UCSD-AML1 (cell line): ENCODE measurements at regions not wholly inside any gene's neighbourhood (a gene's known extent, or its start where the extent isn't known, plus 50 kb on each side); places are given as distances from the start of the nearest gene placed in this dataset.

Experiments
- DNase-seq: peaks from one replicate; lab custom pipeline; 2025; ENCODE audit not compliant: unreplicated experiment; lab: John Stamatoyannopoulos, UW

GRCh38 chr2:12928197-12928774, 211.6 kb downstream of the TRIB2 start:
- no peak for DNase-seq

DNA sequence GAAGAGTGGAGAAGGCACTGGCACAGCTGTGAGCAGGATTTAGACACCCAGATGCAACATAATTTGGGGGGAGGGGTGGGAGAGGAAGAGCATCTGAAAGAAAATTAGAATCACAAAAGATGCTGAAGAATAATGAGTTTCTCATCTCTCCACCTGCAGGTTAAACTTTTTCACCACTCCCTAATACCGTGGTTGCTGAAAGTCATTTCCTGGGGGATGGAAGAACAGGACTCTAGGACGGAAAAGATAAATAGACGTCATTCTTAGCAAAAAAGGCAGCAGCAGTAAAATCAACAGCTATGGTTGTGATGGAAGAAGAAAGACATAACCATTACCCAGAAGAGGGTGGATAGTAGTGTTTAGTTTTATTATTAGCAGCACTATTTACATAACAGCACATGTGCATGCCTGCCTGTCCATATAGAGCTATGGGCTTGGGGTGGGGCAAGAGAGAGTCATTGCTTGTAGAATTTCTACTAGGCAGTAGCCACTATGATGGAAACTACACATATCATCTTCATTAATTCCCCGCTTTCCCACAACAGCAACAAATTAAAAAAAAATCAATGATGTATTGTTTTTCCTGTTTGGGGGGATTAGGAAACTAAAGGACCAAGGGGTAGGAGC, 212.2 kb downstream of the TRIB2 start:
- DNase-seq, result no peak

DNA sequence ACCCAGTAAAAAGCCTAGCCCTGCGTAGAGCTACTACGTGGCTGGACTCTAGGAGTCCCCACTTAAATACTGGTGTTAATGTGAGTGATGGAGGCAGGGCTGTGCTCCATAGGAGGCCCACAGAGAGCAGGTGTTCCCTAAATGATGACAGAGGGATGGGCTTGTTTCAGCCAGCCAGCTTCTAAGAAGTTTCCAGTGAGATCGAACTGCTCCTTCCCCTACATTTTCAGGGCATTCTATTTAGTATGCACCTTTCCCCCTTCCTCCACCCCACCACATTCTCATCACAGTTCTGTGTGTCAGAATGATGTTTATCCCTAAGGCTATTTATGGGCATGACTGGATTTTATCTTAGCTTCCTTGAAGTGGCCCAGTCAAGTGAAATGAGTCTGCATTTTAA, 213.0 kb downstream of the TRIB2 start:
- DNase-seq, result no peak

GRCh38 chr2:12930391-12930790, 213.7 kb downstream of the TRIB2 start:
- DNase-seq, result no peak

DNA sequence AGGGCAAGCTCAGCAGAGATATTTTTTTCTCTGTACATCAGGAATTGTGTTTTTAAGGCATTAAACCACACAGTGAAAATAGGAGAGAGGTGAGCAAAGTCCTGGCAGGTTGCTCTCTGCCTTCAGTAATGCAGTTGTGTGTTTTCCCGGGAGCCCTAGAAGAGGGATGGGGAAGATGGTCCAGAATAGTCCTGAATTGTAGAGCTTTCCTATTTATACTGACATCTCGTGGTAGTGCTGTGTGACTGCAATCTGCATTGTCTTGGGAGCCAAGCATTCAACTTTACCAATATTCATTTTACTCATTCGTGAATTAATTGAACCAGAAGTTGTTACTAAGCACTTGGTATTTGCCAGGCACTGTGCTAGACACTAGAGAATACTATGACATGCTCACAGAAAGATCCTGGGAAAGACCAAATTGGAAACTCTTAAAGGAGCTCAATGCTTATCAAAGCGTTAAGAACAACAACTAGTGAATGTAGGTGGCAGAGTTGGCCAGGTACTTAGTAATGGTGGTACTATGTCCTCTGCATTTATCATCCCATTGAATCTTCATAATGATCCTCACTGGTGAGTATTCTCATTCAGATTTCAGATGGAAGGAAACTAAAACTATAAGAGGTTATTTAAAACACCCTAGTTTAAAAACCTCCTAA, 214.6 kb downstream of the TRIB2 start:
- DNase-seq, result no peak

DNA sequence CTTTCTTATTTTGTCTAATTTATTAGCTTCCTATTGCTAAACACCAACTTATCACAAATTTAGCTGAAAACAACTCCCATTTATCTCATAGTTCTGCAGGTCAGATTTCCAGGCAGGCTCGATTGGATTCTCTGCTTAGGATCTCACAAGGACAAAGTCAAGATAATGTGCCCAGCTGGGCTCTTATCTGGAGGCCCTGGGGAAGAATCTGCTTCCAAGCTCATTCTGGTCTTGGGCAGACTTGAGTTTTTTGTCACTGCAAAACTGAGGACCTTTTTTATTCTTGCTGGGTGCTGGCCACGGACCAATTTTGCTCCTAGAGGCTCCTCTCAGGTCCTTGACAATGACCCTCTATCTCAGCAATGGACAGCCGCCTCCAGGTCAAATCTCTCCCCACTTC, 215.5 kb downstream of the TRIB2 start:
- no peak for DNase-seq

GRCh38 chr2:12934146-12934756, 217.5 kb downstream of the TRIB2 start:
- DNase-seq, result no peak

- DNase-seq, result no peak
These were observed 218.5 kb downstream of the TRIB2 start for GRCh38 chr2:12935222-12935621.

- no peak for DNase-seq
These were observed 219.1 kb downstream of the TRIB2 start for GRCh38 chr2:12935796-12936195.

GRCh38 chr2:12941203-12941602, 224.5 kb downstream of the TRIB2 start:
- DNase-seq, result no peak

DNA sequence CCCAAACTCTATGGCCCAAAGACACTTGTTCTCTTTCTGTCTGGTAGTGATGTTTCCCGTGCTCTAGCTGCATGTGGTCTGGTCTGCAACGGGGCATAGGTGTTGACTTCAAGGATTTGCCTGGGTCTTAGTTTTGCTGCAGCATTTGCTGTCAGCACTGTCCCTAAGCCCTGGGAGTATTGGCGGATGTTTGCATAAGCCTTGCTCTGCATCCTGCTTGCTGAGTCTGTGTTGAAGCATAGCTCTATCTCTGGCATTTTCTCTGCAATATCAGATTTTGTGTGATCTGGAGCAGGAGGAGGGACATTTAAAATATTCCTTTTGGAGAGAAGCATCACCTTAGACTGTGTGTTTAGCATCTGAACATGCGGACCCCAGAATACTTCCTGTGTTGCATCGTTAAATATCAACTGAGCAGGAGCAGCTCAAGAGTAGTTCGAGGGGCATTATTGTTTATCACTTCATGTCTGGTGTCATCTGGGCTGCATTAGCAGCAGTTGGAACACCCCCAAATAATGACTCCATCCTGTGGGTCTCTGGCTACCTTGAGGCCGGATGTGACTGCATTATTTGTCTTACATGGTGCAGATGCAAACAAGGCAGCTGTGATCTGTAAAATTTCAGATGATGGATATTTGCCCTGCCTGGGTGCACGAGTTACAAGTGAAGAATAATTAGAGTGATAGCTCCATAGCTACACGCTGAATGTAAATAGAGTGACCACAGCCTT, 231.7 kb downstream of the TRIB2 start:
- no peak for DNase-seq

DNA sequence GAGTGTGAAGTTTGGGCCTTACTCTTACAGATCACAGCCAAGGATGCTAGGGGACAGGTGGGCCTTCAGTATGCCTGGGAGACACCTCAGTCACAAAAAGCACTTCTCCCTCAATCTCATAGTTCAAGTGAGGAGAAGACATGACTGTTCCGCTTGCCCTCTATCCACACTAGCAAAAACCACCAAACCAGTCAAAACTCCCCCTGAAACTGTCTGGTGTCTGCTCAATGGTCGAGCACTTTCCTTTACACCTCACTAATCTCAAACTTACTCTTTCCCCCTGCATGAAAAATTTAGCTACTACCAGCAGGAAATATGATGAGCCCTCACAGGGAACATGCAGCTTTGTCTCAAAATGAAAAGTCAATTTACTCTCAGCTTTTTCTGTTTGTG, 232.2 kb downstream of the TRIB2 start:
- no peak for DNase-seq

GRCh38 chr2:12949406-12949805, 232.7 kb downstream of the TRIB2 start:
- no peak for DNase-seq

- DNase-seq, result no peak
These were observed 233.4 kb downstream of the TRIB2 start for GRCh38 chr2:12950174-12950573.

DNA sequence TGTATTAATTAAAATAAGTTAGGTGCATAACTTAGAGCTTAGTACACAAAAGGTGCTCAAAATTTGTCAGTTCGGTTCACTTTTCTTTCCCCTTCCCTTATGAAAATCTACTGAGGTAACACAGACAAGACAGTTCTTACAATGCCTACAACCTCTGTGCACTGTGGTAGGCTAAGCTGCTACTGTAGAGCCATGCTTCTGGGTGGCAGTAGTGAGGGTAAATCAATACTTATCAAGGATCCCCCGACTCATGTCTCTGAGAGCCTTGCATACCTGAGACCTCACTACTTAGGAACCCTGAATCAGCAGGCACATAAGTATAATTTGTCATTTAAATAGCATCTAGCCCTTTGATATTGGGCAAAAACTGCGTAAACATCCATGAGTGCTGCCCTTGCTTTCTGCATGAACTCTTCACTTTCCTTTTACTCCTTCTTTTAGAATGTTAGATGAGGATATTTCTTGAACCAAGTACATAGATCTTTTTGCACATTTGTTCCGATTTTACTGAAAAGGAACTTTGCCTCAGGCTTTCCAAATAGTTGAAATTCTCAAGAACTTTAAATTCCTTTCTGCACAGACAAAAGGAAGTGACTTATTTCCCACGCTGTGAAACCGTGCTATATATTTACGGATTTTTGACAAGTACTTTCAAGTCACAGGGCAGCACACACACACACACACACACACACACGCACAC, 234.4 kb downstream of the TRIB2 start:
- no peak for DNase-seq

DNA sequence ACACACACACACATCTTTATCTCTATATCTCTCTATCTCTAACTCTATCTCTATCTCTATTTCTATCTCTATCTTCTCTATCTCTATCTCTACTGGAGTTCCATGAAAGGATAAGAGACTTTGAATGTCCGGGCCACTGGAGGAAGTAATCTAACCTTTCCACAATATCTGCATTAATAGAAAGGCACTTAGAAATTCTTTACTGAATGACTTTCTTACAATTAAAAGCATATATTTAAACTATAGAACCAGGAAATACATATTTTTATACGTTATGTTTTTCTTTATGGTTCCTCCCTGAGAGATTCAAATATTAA, 234.9 kb downstream of the TRIB2 start:
- no peak for DNase-seq

DNA sequence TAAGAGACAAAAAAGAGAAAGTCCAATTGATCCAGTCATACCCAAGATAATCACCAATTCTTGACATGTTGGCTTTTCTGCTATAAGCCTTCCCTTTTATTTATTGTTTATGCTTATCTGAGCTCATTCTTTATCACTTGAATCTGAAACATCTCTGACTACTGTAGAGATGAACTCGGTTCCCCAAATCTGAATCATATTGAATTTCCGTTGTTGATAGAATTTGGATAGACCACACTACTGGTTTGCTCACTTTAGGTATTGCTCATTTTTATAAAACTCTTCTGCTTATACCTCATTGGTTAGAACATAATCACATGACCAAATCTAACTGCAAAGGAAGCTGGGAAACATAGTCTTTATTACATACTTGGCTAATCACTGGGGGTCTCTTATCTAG, 236.9 kb downstream of the TRIB2 start:
- DNase-seq, result no peak

- DNase-seq, result no peak
These were observed 239.1 kb downstream of the TRIB2 start for GRCh38 chr2:12955864-12956263.

- DNase-seq, result no peak
These were observed 240.5 kb downstream of the TRIB2 start for GRCh38 chr2:12957251-12957650.

- no peak for DNase-seq
These were observed 243.2 kb downstream of the TRIB2 start for GRCh38 chr2:12959935-12960334.

- no peak for DNase-seq
These were observed 243.9 kb downstream of the TRIB2 start for GRCh38 chr2:12960671-12961070.
